Body of pancreas (tissue), 4 donors: ENCODE measurements at regions not wholly inside any gene's neighbourhood (a gene's known extent, or its start where the extent isn't known, plus 50 kb on each side); places are given as distances from the start of the nearest gene placed in this dataset.
A peak's percentile ranks its signal among the peaks of the same experiment; 100 is the strongest.

Source experiments
- ATAC-seq: fragments of 150-250 bp; one replicate; pipeline ENCODE4 v1.9.1; 2016
- DNase-seq, 4 donors: peaks; one replicate each; pipeline ENCODE4 v3.0.0-alpha.2; 2019
- H3K27ac ChIP-seq, 4 donors: fragments of 200-600 bp; sonication (generic); 1 replicate in 3 of 4; 2 replicates in 1 of 4; pipeline versions ENCODE4 v1.5.1 to v1.6.1; 2016 to 2019; ENCODE audit warnings: mild to moderate bottlenecking in 1 of 4, mixed read lengths in 1 of 4, moderate library complexity in 1 of 4
- H3K27me3 ChIP-seq, 2 donors: fragments of 200-600 bp; sonication (generic); one replicate each; pipeline ENCODE4 v1.6.0; 2016; ENCODE audit warnings: mild to moderate bottlenecking in 1 of 2
- H3K36me3 ChIP-seq, 2 donors: fragments of 200-600 bp; sonication (generic); replicated peaks in 1 of 2; 2 replicates each; pipeline ENCODE4 v1.5.1; 2016; ENCODE audit warnings: low read depth in 2 of 2; ENCODE audit not compliant: insufficient read depth in 1 of 2
- H3K4me1 ChIP-seq: fragments of 200-600 bp; sonication (generic); one replicate; pipeline ENCODE4 v1.6.0; 2016
- H3K4me3 ChIP-seq, 2 donors: fragments of 200-600 bp; sonication (generic); 1 replicate in 1 of 2; 2 replicates in 1 of 2; pipeline ENCODE4 v1.5.1; 2016 to 2019
- H3K9me3 ChIP-seq, 3 donors: fragments of 200-600 bp; sonication (generic); 1 replicate in 2 of 3; 2 replicates in 1 of 3; pipeline ENCODE4 v1.5.1; 2016
- POLR2A ChIP-seq, 3 donors: fragments of 450-650 bp; IDR thresholded peaks; one replicate each; pipeline ENCODE4 v1.6.1; 2016; ENCODE audit warnings: antibody characterized with exemption in 3 of 3, mild to moderate bottlenecking in 2 of 3
- WGBS, 2 donors: methylation state at CpG; one replicate each; pipeline ENCODE4 v1.1.5; 2017; 5-methylcytosine and 5-hydroxymethylcytosine counted together
- intact Hi-C: fragments of 100-400 bp; cut with DNase I; formaldehyde crosslinking; loops from one replicate; pipeline ENCODE4 v1.15.1; 2023
- TF ChIP-seq, protein P1 (sequence below), 7 experiments: fragments of 450-650 bp in 4 of 7; fragments of 200-600 bp in 3 of 7; sonication (generic) in 3 of 7; IDR thresholded peaks; one replicate each; pipeline ENCODE4 v1.5.1; 2016 to 2019; ENCODE audit warnings: antibody characterized with exemption in 7 of 7

DNA sequence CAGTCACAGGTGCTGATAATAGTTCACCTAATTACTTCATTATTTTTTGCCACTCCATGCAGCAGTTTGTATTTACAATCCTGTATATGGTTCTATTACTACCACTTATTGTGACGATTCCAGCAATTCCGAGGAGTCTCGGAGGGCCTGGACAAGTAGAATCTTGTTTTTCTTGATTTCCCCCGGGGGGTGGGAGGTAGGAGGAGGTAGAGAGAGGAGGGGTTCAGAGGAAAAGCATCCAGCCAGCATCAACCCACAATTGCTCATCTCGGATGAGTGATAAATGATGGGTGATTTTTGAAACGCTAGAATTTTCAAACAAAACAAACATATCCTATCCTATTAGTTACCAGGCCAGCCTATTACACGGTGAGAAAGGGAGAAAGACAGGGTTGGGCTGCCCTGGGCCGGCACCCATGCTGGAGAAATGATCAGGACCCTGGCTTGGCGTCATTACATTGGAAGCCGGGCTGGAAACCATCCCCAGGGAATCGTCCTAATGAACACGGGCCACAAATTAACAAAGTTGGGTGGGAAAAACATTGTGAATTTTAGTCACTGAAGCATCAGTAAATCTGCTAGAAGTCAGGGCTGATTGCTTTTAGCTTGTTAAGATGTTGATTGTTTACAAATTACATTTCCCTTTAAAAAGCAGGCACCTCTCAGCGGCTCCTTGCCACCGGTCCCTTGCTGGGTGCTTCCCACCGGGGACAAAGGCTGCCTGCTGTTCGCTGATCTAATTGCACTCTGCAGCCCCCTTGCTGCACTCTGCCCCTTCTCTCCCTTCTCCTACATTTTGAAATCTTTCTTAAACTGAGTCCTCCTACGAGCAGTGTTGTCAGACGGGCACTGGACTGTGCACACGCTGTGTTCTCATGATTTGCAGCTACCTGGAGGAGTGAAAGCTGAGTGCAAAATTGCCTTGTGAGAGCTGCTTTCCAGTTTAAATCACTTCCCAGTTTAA, 95.5 kb downstream of the FAM204A start:
- no peaks in the 10 kb centered on the region for H3K4me1 ChIP-seq
- no peak overlapping the region for H3K27ac ChIP-seq
- DNase-seq, result no peak
- no peak for ATAC-seq
- H3K27me3 ChIP-seq, result peaks cover 0 to 5% of the 10 kb centered on the region in 2 donors
- intact Hi-C loops, result no loop called here
- no peaks in the 10 kb centered on the region for H3K36me3 ChIP-seq
- no peak for TF ChIP-seq POLR2A (IDR thresholded peaks at IDR 0.05)
- TF ChIP-seq, protein P1, sequence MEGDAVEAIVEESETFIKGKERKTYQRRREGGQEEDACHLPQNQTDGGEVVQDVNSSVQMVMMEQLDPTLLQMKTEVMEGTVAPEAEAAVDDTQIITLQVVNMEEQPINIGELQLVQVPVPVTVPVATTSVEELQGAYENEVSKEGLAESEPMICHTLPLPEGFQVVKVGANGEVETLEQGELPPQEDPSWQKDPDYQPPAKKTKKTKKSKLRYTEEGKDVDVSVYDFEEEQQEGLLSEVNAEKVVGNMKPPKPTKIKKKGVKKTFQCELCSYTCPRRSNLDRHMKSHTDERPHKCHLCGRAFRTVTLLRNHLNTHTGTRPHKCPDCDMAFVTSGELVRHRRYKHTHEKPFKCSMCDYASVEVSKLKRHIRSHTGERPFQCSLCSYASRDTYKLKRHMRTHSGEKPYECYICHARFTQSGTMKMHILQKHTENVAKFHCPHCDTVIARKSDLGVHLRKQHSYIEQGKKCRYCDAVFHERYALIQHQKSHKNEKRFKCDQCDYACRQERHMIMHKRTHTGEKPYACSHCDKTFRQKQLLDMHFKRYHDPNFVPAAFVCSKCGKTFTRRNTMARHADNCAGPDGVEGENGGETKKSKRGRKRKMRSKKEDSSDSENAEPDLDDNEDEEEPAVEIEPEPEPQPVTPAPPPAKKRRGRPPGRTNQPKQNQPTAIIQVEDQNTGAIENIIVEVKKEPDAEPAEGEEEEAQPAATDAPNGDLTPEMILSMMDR (IDR thresholded peaks at IDR 0.05), result no peak
- 13% methylated on average over 19 of the region's 19 CpGs for WGBS, 2 donors
- no peaks in the 10 kb centered on the region for H3K9me3 ChIP-seq
- H3K4me3 ChIP-seq, result no peak overlapping the region

DNA sequence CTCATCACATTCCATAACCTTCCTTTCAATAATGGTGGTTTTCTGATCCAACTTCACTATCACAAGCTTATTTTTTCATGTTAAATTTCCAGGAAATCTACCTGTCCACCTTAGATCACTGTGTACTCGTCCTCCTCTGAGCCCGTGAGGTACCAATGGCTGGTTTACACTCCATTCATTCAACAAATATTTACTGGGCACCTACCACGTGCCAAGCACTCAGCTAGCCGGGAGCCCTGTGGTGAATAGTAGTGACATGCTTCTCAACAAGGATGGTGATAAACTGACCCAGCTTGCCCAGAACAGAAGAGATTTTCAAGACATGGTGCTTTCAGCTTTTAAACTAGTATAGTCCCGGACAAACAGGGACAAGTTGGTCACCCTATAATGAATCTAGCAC, 98.2 kb downstream of the FAM204A start:
- no peak overlapping the region for H3K4me3 ChIP-seq
- no peaks in the 10 kb centered on the region for H3K9me3 ChIP-seq
- DNase-seq (no peak), ATAC-seq (no peak)
- H3K36me3 ChIP-seq, result no peaks in the 10 kb centered on the region
- H3K4me1 ChIP-seq, result no peaks in the 10 kb centered on the region
- H3K27ac ChIP-seq, result no peak overlapping the region
- WGBS, 2 donors, result 19 to 23% methylated on average over 5 of the region's 5 CpGs
- TF ChIP-seq, protein P1 (IDR thresholded peaks at IDR 0.05), result no peak
- no peak for TF ChIP-seq POLR2A (IDR thresholded peaks at IDR 0.05)
- intact Hi-C loops, result no loop called here
- peaks cover 0 to 17% of the 10 kb centered on the region in 2 donors for H3K27me3 ChIP-seq

DNA sequence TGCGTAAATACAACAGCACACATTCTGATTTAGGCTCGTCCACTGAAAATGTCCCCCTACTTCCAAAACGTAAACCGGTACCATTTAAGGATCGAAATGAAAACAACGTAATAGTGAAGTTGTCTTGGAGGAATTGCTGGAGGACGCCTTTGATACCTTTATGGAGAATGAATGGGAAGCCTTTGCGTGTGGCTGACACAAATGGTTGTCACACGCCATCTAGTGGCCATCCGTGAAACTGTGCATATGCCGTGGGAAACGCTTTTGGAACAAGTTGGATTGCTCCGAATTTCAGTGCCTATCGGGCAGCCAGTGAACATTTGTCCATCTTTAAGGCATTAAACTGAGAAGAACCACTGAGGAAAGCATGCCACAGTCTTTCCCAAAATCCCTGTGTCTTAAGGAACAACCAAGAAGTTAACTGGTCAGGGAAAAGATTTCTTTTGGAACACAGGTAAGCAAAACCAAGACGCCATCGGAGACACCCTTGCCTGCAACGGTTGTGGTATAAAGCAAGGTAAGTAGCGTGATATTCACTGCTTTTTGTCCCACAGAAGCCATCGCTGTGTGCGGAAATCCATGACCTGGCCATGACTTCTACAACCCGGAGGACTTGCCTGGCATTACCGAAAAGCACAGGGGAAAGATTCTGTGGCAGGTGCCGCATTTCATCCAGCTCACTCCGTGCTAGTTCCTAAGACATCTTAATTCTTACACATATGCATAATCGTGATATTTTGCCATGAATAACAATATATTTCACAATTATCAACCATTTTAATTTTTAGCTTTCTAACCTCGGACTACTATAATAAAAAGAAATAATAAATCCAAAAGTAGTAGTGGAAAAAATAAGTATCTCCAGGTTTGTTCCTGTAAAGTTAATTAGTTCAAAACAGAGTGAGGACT, 100.6 kb downstream of the FAM204A start:
- 20 to 21% methylated on average over 26 of the region's 26 CpGs for WGBS, 2 donors
- Histone ChIP-seq H3K36me3 (no peaks in the 10 kb centered on the region), H3K27ac (no peak overlapping the region), H3K4me1 (no peaks in the 10 kb centered on the region), H3K27me3 (peaks cover 0 to 24% of the 10 kb centered on the region in 2 donors), H3K4me3 (no peak overlapping the region), H3K9me3 (no peaks in the 10 kb centered on the region)
- intact Hi-C loops, result no loop called here
- TF ChIP-seq POLR2A (IDR thresholded peaks at IDR 0.05), result no peak
- TF ChIP-seq, protein P1 (IDR thresholded peaks at IDR 0.05), result peak; percentile 80 to 92 (median 90)
- ATAC-seq (peak; percentile 65), DNase-seq (peak; percentile 79 to 86 (median 84))

DNA sequence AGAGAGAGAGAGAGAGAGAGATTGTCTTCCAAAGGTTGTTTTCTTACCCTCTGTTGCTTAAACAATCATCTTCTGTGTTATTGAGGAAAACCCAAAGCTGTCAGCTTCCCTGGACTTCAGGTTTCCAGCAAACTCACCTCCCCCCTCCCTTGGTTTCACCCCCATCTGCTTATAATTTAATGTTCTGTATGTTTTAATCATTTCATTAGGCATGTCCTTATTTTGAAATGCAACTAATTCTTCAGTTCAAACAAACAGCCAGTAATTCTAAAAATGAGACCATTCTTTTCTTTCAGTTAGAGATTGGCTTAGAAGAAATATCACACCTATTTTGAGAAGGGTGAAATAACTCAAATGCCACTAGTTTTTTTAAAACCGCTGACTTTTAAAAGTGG, 102.9 kb downstream of the FAM204A start:
- Histone ChIP-seq H3K9me3 (no peaks in the 10 kb centered on the region), H3K27ac (no peak overlapping the region), H3K36me3 (no peaks in the 10 kb centered on the region), H3K27me3 (peaks cover 0 to 24% of the 10 kb centered on the region in 2 donors), H3K4me1 (no peaks in the 10 kb centered on the region), H3K4me3 (no peak overlapping the region)
- 27 to 38% methylated on average over 1 of the region's 1 CpG for WGBS, 2 donors
- no peak for DNase-seq
- no peak for ATAC-seq
- TF ChIP-seq, protein P1 (IDR thresholded peaks at IDR 0.05), result no peak
- no peak for TF ChIP-seq POLR2A (IDR thresholded peaks at IDR 0.05)
- intact Hi-C loops, result loop anchor here (5.0 kb wide), 1 partner anchor 747 kb away; no protein-coding TSS in a partner anchor
